HCT116 (cell line): ENCODE measurements at regions not wholly inside any gene's neighbourhood (a gene's known extent, or its start where the extent isn't known, plus 50 kb on each side); places are given as distances from the start of the nearest gene placed in this dataset.

Experiments used
- ATAC-seq: fragments of 200-7000 bp; cut with Tn5 transposase; 2 replicates; pipeline ENCODE4 v1.9.1; 2020; ENCODE audit warnings: mild to moderate bottlenecking, moderate library complexity
- BruUV-seq: library from RNA; stranded (reverse); fragments of 400-500 nt; replicated peaks from 2 replicates; lab custom pipeline; 2021; lab: Mats Ljungman, UMichigan
- CTCF ChIA-PET: fragments of 300-600 bp; sonication (Branson Sonifier 250); formaldehyde crosslinking; loops from one replicate; lab custom pipeline; 2021; ENCODE audit warnings: antibody characterized with exemption; lab: Charles Lee
- POLR2A ChIA-PET: fragments of 300-600, 350-600 bp; sonication (Branson Sonifier 250); formaldehyde crosslinking; loops from one replicate; lab custom pipeline; 2021; ENCODE audit warnings: antibody characterized with exemption; lab: Charles Lee
- RAD21 ChIA-PET, 2 experiments: fragments of 300-600 bp; sonication (Branson Sonifier 250); formaldehyde crosslinking; loops; one replicate each; lab custom pipeline; 2023; ENCODE audit warnings: low total read pairs in 2 of 2; ENCODE audit not compliant: uncharacterized antibody in 2 of 2, unreplicated experiment in 2 of 2, low non-redundant PET in 1 of 2; lab: Charles Lee
- DNase-seq: peaks from one replicate; pipeline ENCODE4 v3.0.0-alpha.2; 2010; ENCODE audit warnings: low read depth, low spot score
- H2AFZ ChIP-seq: fragments of 200-600 bp; shearing (Covaris generic), sonication (generic); 2 replicates; pipeline ENCODE4 v1.6.1; 2017; ENCODE audit warnings: low read depth, mixed run types, mixed read lengths, antibody characterized with exemption, low read length; ENCODE audit not compliant: poor library complexity, severe bottlenecking
- H3K27ac ChIP-seq: 2 replicates; pipeline ENCODE4 v1.5.1; 2012; ENCODE audit warnings: low read depth, low read length
- H3K27me3 ChIP-seq: fragments of 200-600 bp; sonication (generic); 2 replicates; pipeline ENCODE4 v1.6.1; 2016; ENCODE audit warnings: mixed run types, low read length, mixed read lengths; ENCODE audit not compliant: insufficient read depth
- H3K36me3 ChIP-seq, 2 experiments: fragments of 200-500 bp in 1 of 2; fragments of 200-600 bp in 1 of 2; sonication (Bioruptor generic) in 1 of 2; sonication (generic) in 1 of 2; 2 replicates each; pipeline versions ENCODE4 v1.5.1 to v1.6.1; 2014 to 2016; ENCODE audit warnings: low read length in 2 of 2, inconsistent platforms in 1 of 2, mixed read lengths in 1 of 2, mixed run types in 1 of 2; ENCODE audit not compliant: insufficient read depth in 2 of 2, control insufficient read depth in 1 of 2
- H3K4me1 ChIP-seq, 2 experiments: fragments of 200-600 bp in 1 of 2; sonication (generic) in 1 of 2; 2 replicates each; pipeline versions ENCODE4 v1.5.1 to v1.6.1; 2012 to 2017; ENCODE audit warnings: low read length in 2 of 2, inconsistent platforms in 1 of 2, mild to moderate bottlenecking in 1 of 2, mixed read lengths in 1 of 2, mixed run types in 1 of 2, moderate library complexity in 1 of 2; ENCODE audit not compliant: insufficient read depth in 2 of 2, control insufficient read depth in 1 of 2
- H3K4me2 ChIP-seq: fragments of 200-600 bp; sonication (generic); 2 replicates; pipeline ENCODE4 v1.6.1; 2017; ENCODE audit warnings: mixed run types, low read length, mixed read lengths
- H3K4me3 ChIP-seq, 2 experiments: fragments of 200-600 bp in 1 of 2; sonication (generic) in 1 of 2; replicated peaks in 1 of 2; 2 replicates each; pipeline ENCODE4 v1.5.1; 2011 to 2016; ENCODE audit warnings: low read length in 2 of 2, control low read depth in 1 of 2, low read depth in 1 of 2, mild to moderate bottlenecking in 1 of 2, mixed read lengths in 1 of 2, mixed run types in 1 of 2
- H3K79me2 ChIP-seq: fragments of 200-600 bp; sonication (generic); 2 replicates; pipeline ENCODE4 v1.6.1; 2017; ENCODE audit warnings: mild to moderate bottlenecking, mixed run types, low read length, moderate library complexity, mixed read lengths; ENCODE audit not compliant: insufficient read depth
- H3K9ac ChIP-seq: fragments of 200-600 bp; sonication (generic); 2 replicates; pipeline ENCODE4 v1.6.1; 2016; ENCODE audit warnings: low read length, mixed read lengths
- H3K9me2 ChIP-seq: fragments of 200-600 bp; sonication (generic), shearing (Covaris generic); 2 replicates; pipeline ENCODE4 v1.6.1; 2017; ENCODE audit warnings: mixed run types, mild to moderate bottlenecking, moderate library complexity; ENCODE audit not compliant: insufficient read depth
- H3K9me3 ChIP-seq, 2 experiments: fragments of 200-500 bp in 1 of 2; fragments of 200-600 bp in 1 of 2; sonication (Bioruptor generic) in 1 of 2; sonication (generic) in 1 of 2; 2 replicates each; pipeline ENCODE4 v1.6.1; 2014 to 2017; ENCODE audit warnings: low read length in 2 of 2, mixed read lengths in 2 of 2, inconsistent platforms in 1 of 2, low read depth in 1 of 2, mild to moderate bottlenecking in 1 of 2, mixed run types in 1 of 2, moderate library complexity in 1 of 2; ENCODE audit not compliant: control insufficient read depth in 1 of 2, insufficient read depth in 1 of 2
- H4K20me1 ChIP-seq: fragments of 200-600 bp; sonication (generic), shearing (Covaris generic); 2 replicates; pipeline ENCODE4 v1.6.1; 2017; ENCODE audit warnings: mixed run types, mild to moderate bottlenecking, moderate library complexity; ENCODE audit not compliant: insufficient read depth
- CBX3 ChIP-seq: IDR thresholded peaks from 2 replicates; pipeline ENCODE4 v1.6.1; 2012; ENCODE audit warnings: low read depth
- EZH2 ChIP-seq: fragments of 200-600 bp; sonication (generic); IDR thresholded peaks from 2 replicates; pipeline ENCODE4 v1.6.1; 2017; ENCODE audit warnings: antibody characterized with exemption, mixed run types
- EZH2phosphoT487 ChIP-seq: fragments of 200-600 bp; IDR thresholded peaks from 2 replicates; pipeline ENCODE4 v1.6.1; 2018; ENCODE audit warnings: antibody characterized with exemption, borderline replicate concordance
- MAX ChIP-seq: IDR thresholded peaks from 2 replicates; pipeline ENCODE4 v1.6.1; 2012
- POLR2AphosphoS5 ChIP-seq: IDR thresholded peaks from 2 replicates; pipeline ENCODE4 v1.6.1; 2011; ENCODE audit warnings: mild to moderate bottlenecking, low read depth, low read length, moderate library complexity
- RAD21 ChIP-seq: IDR thresholded peaks from 2 replicates; pipeline ENCODE4 v1.6.1; 2012; ENCODE audit warnings: low read depth, mild to moderate bottlenecking
- SRF ChIP-seq: IDR thresholded peaks from 2 replicates; pipeline ENCODE4 v1.6.1; 2012; ENCODE audit warnings: low read depth
- ZBTB33 ChIP-seq: IDR thresholded peaks from 2 replicates; pipeline ENCODE4 v1.6.1; 2011; ENCODE audit warnings: mild to moderate bottlenecking, low read length, moderate library complexity; ENCODE audit not compliant: insufficient replicate concordance; ENCODE audit errors: extremely low read depth
- intact Hi-C: fragments of 100-400 bp; cut with micrococcal nuclease; formaldehyde crosslinking; loops from 2 replicates; pipeline ENCODE4 v1.10.0; 2022

DNA sequence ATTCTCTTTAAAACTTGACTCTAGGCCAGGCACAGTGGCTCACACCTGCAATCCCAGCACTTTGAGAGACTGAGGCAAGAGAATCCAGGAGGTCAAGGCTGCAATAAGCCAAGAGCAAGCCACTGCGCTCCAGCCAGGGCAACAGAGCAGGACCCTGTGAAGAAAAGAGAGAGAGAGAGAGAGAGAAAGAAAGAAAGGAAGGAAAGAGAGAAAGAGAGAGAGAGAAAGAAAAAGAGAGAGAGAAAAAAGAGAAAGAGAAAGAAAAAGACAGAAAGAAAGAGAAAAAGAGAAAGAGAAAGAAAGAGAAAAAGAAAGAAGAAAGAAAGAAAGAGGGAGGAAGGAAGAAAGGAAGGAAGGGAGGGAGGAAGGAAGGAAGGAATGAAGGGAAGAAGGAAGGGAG lies 76.7 kb downstream of the RIN2 start (continued):
- no peak for TF ChIP-seq ZBTB33

- no peaks in the 10 kb centered on the region for H3K36me3 ChIP-seq
- ChIA-PET RAD21 (no interaction called here), CTCF (interaction anchor here (1.6 kb wide), 1 partner anchor 8 kb away, joined by 5 read pairs; no protein-coding TSS in a partner anchor), POLR2A (no interaction called here)
- no peak overlapping the region for H3K9ac ChIP-seq
- TF ChIP-seq EZH2 (no peak), POLR2AphosphoS5 (no peak), SRF (no peak), RAD21 (no peak), MAX (no peak), CBX3 (no peak), EZH2phosphoT487 (no peak)
- BruUV-seq, result no TSS peak
- H3K27ac ChIP-seq, result no peak overlapping the region
- ATAC-seq (no peak), DNase-seq (no peak)
- no peaks in the 10 kb centered on the region for H3K9me3 ChIP-seq
- H4K20me1 ChIP-seq, result no peaks in the 10 kb centered on the region
- no peak overlapping the region for H2AFZ ChIP-seq
- H3K79me2 ChIP-seq, result no peaks in the 10 kb centered on the region
- H3K4me2 ChIP-seq, result no peak overlapping the region
- intact Hi-C loops, result no loop called here
- no peaks in the 10 kb centered on the region for H3K9me2 ChIP-seq
- H3K4me1 ChIP-seq, result no peaks in the 10 kb centered on the region
- no peak overlapping the region for H3K4me3 ChIP-seq
- H3K27me3 ChIP-seq, result no peaks in the 10 kb centered on the region
These were observed 77.6 kb downstream of the RIN2 start for GRCh38 chr20:19835533-19836222.
